Vagina (tissue), 2 donors: ENCODE measurements at regions not wholly inside any gene's neighbourhood (a gene's known extent, or its start where the extent isn't known, plus 50 kb on each side); places are given as distances from the start of the nearest gene placed in this dataset.

Source experiments
- DNase-seq, 2 donors: peaks; one replicate each; pipeline ENCODE4 v3.0.0-alpha.2; 2017; ENCODE audit errors: extremely low spot score in 2 of 2
- H3K27ac ChIP-seq: fragments of 200-600 bp; sonication (generic); one replicate; pipeline ENCODE4 v1.5.1; 2019
- H3K27me3 ChIP-seq: fragments of 200-600 bp; sonication (generic); one replicate; pipeline ENCODE4 v1.5.1; 2019
- H3K36me3 ChIP-seq, 2 donors: fragments of 200-600 bp; sonication (generic); one replicate each; pipeline ENCODE4 v1.5.1; 2017 to 2019
- H3K4me1 ChIP-seq: fragments of 200-600 bp; sonication (generic); one replicate; pipeline ENCODE4 v1.5.1; 2019
- H3K4me3 ChIP-seq, 2 donors: fragments of 200-600 bp; sonication (generic); 1 replicate in 1 of 2; 2 replicates in 1 of 2; pipeline ENCODE4 v1.5.1; 2016 to 2019
- H3K9me3 ChIP-seq: fragments of 200-600 bp; sonication (generic); one replicate; pipeline ENCODE4 v1.5.1; 2019
- POLR2A ChIP-seq, 2 donors: fragments of 450-650 bp; IDR thresholded peaks; one replicate each; pipeline ENCODE4 v1.6.1; 2017; ENCODE audit warnings: antibody characterized with exemption in 2 of 2, mild to moderate bottlenecking in 2 of 2, moderate library complexity in 2 of 2
- POLR2AphosphoS5 ChIP-seq, 2 donors: sonication (generic); formaldehyde crosslinking; IDR thresholded peaks; one replicate each; pipeline ENCODE4 v1.9.0; 2017; ENCODE audit warnings: antibody characterized with exemption in 2 of 2, mild to moderate bottlenecking in 2 of 2, low read depth in 1 of 2; ENCODE audit not compliant: insufficient read depth in 1 of 2
- intact Hi-C: fragments of 100-400 bp; cut with DNase I; formaldehyde crosslinking; loops from one replicate; pipeline ENCODE4 v1.15.1; 2023
- TF ChIP-seq, protein P1 (sequence below), 3 experiments: fragments of 450-650 bp in 2 of 3; fragments of 200-600 bp in 1 of 3; sonication (generic) in 1 of 3; IDR thresholded peaks; one replicate each; pipeline ENCODE4 v1.5.1; 2017 to 2019; ENCODE audit warnings: antibody characterized with exemption in 3 of 3, mild to moderate bottlenecking in 2 of 3, moderate library complexity in 2 of 3

GRCh38 chr6:33860006-33860405 is 56.2 kb upstream of the MLN start:
- no peak overlapping the region for H3K4me3 ChIP-seq
- no peaks in the 10 kb centered on the region for H3K36me3 ChIP-seq
- no peaks in the 10 kb centered on the region for H3K27me3 ChIP-seq
- H3K9me3 ChIP-seq, result no peaks in the 10 kb centered on the region
- H3K27ac ChIP-seq, result no peak overlapping the region
- TF ChIP-seq POLR2A (IDR thresholded peaks at IDR 0.05) (no peak), POLR2AphosphoS5 (IDR thresholded peaks at IDR 0.05; ENCODE audit: insufficient read depth in 1 of 2, low read depth in 1 of 2) (no peak)
- TF ChIP-seq, protein P1, sequence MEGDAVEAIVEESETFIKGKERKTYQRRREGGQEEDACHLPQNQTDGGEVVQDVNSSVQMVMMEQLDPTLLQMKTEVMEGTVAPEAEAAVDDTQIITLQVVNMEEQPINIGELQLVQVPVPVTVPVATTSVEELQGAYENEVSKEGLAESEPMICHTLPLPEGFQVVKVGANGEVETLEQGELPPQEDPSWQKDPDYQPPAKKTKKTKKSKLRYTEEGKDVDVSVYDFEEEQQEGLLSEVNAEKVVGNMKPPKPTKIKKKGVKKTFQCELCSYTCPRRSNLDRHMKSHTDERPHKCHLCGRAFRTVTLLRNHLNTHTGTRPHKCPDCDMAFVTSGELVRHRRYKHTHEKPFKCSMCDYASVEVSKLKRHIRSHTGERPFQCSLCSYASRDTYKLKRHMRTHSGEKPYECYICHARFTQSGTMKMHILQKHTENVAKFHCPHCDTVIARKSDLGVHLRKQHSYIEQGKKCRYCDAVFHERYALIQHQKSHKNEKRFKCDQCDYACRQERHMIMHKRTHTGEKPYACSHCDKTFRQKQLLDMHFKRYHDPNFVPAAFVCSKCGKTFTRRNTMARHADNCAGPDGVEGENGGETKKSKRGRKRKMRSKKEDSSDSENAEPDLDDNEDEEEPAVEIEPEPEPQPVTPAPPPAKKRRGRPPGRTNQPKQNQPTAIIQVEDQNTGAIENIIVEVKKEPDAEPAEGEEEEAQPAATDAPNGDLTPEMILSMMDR (IDR thresholded peaks at IDR 0.05), result no peak
- intact Hi-C loops, result no loop called here
- DNase-seq, result no peak
- peaks cover 24% of the 10 kb centered on the region for H3K4me1 ChIP-seq

- TF ChIP-seq POLR2AphosphoS5 (IDR thresholded peaks at IDR 0.05; ENCODE audit: insufficient read depth in 1 of 2, low read depth in 1 of 2) (no peak), POLR2A (IDR thresholded peaks at IDR 0.05) (no peak)
- TF ChIP-seq, protein P1 (IDR thresholded peaks at IDR 0.05), result no peak
- no peak overlapping the region for H3K4me3 ChIP-seq
- intact Hi-C loops, result no loop called here
- H3K36me3 ChIP-seq, result no peaks in the 10 kb centered on the region
- no peaks in the 10 kb centered on the region for H3K27me3 ChIP-seq
- peaks cover 24% of the 10 kb centered on the region for H3K4me1 ChIP-seq
- DNase-seq, result no peak
- no peak overlapping the region for H3K27ac ChIP-seq
- no peaks in the 10 kb centered on the region for H3K9me3 ChIP-seq
Observed at GRCh38 chr6:33858804-33859505, 55.2 kb upstream of the MLN start.

DNA sequence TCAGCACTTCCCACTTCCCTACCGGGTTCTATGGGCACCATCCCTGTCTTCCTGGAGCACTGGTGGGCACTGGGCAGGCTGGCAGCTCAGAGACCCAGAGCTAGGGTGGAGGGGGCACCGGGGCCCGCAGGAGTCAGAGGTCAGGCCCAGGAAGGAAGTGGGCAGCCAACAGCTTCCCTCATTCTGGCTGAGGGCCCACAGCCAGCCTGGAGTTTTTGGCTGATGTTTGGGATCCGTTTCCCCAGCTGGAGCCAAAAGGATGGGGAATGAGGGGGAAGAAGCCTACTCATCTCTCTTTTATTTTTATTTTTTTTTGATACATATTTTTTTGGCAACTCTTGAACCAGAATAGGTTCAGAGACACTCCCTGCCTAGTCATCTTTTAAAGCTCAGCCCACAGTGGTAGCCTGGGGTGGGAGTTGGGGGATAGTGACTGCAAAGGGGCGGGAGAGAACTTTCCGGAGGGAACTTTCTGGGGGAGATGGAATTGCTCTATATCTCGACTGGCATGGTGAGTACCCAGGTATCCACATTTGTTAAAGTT is 54.2 kb upstream of the MLN start:
- Histone ChIP-seq H3K36me3 (no peaks in the 10 kb centered on the region), H3K4me3 (no peak overlapping the region), H3K27ac (no peak overlapping the region), H3K4me1 (peaks cover 24% of the 10 kb centered on the region), H3K9me3 (no peaks in the 10 kb centered on the region), H3K27me3 (no peaks in the 10 kb centered on the region)
- intact Hi-C loops, result no loop called here
- TF ChIP-seq POLR2A (IDR thresholded peaks at IDR 0.05) (no peak), POLR2AphosphoS5 (IDR thresholded peaks at IDR 0.05; ENCODE audit: insufficient read depth in 1 of 2, low read depth in 1 of 2) (no peak)
- TF ChIP-seq, protein P1 (IDR thresholded peaks at IDR 0.05), result no peak
- DNase-seq, result no peak

GRCh38 chr6:33857093-33857931 is 53.5 kb upstream of the MLN start:
- peaks cover 24% of the 10 kb centered on the region for H3K4me1 ChIP-seq
- H3K9me3 ChIP-seq, result no peaks in the 10 kb centered on the region
- no peak overlapping the region for H3K4me3 ChIP-seq
- no peak overlapping the region for H3K27ac ChIP-seq
- no peaks in the 10 kb centered on the region for H3K27me3 ChIP-seq
- intact Hi-C loops, result no loop called here
- DNase-seq, result no peak
- no peaks in the 10 kb centered on the region for H3K36me3 ChIP-seq
- TF ChIP-seq POLR2A (IDR thresholded peaks at IDR 0.05) (no peak), POLR2AphosphoS5 (IDR thresholded peaks at IDR 0.05; ENCODE audit: insufficient read depth in 1 of 2, low read depth in 1 of 2) (no peak)
- TF ChIP-seq, protein P1 (IDR thresholded peaks at IDR 0.05), result no peak
